Gastrocnemius medialis (tissue), 4 donors: ENCODE measurements at regions not wholly inside any gene's neighbourhood (a gene's known extent, or its start where the extent isn't known, plus 50 kb on each side); places are given as distances from the start of the nearest gene placed in this dataset.

Experiments
- ATAC-seq, 2 donors: fragments of 150-250 bp; one replicate each; pipeline ENCODE4 v1.9.1; 2016
- DNase-seq, 2 donors: peaks; one replicate each; pipeline ENCODE4 v3.0.0-alpha.2; 2019
- H3K27ac ChIP-seq, 4 donors: fragments of 200-600 bp; sonication (generic); 1 replicate in 1 of 4; 2 replicates in 3 of 4; pipeline ENCODE4 v1.5.1; 2016 to 2018; ENCODE audit warnings: mild to moderate bottlenecking in 2 of 4, moderate library complexity in 1 of 4
- H3K27me3 ChIP-seq, 3 donors: fragments of 200-600 bp; sonication (generic) in 2 of 3; 1 replicate in 1 of 3; 2 replicates in 2 of 3; pipeline versions ENCODE4 v1.5.1 to v1.6.0; 2016 to 2019; ENCODE audit warnings: mild to moderate bottlenecking in 1 of 3, moderate library complexity in 1 of 3
- H3K36me3 ChIP-seq, 2 donors: fragments of 200-600 bp; sonication (generic) in 1 of 2; one replicate each; pipeline ENCODE4 v1.5.1; 2017 to 2018
- H3K4me1 ChIP-seq, 2 donors: fragments of 200-600 bp; sonication (generic) in 1 of 2; one replicate each; pipeline ENCODE4 v1.5.1; 2016 to 2017; ENCODE audit warnings: mild to moderate bottlenecking in 2 of 2
- H3K4me3 ChIP-seq, 4 donors: fragments of 200-600 bp; sonication (generic) in 3 of 4; 1 replicate in 1 of 4; 2 replicates in 3 of 4; pipeline ENCODE4 v1.5.1; 2016 to 2019; ENCODE audit warnings: mild to moderate bottlenecking in 2 of 4
- H3K9me3 ChIP-seq, 3 donors: fragments of 200-600 bp; sonication (generic) in 2 of 3; 1 replicate in 1 of 3; 2 replicates in 2 of 3; pipeline ENCODE4 v1.5.1; 2016 to 2019
- CTCF ChIP-seq, 5 experiments: fragments of 450-650 bp in 3 of 5; fragments of 200-600 bp in 2 of 5; sonication (generic) in 2 of 5; IDR thresholded peaks in 4 of 5; conservative IDR thresholded peaks in 1 of 5; 1 replicate in 4 of 5; 2 replicates in 1 of 5; pipeline ENCODE4 v1.5.1; 2016 to 2019; ENCODE audit warnings: antibody characterized with exemption in 5 of 5, mild to moderate bottlenecking in 3 of 5, moderate library complexity in 3 of 5
- POLR2A ChIP-seq, 2 donors: fragments of 450-650 bp; IDR thresholded peaks; one replicate each; pipeline ENCODE4 v1.6.1; 2017; ENCODE audit warnings: antibody characterized with exemption in 2 of 2, mild to moderate bottlenecking in 2 of 2, moderate library complexity in 2 of 2
- in situ Hi-C, 4 donors: fragments of 200-750 bp; cut with MboI; loops; one replicate each; pipeline versions ENCODE4 v1.15.0 to v1.8.0; 2017; ENCODE audit warnings: low sequenced_read_pairs in 4 of 4
- intact Hi-C: fragments of 100-400 bp; cut with DNase I; formaldehyde crosslinking; loops from one replicate; pipeline ENCODE4 v1.15.1; 2023; ENCODE audit warnings: low total_unique reads

GRCh38 chr17:54009502-54009901 lies 186.8 kb downstream of the KIF2B start:
- Histone ChIP-seq H3K27ac (peak overlapping the region in 2 of 4 donors; percentile 30 to 54), H3K4me1 (peaks cover 4 to 11% of the 10 kb centered on the region in 2 donors), H3K9me3 (no peaks in the 10 kb centered on the region), H3K36me3 (no peaks in the 10 kb centered on the region), H3K27me3 (no peaks in the 10 kb centered on the region), H3K4me3 (no peak overlapping the region)
- ATAC-seq (peak in 1 of 2 donors; percentile 86), DNase-seq (no peak)
- intact Hi-C loops, result no loop called here
- TF ChIP-seq POLR2A (IDR thresholded peaks at IDR 0.05) (no peak), CTCF (IDR thresholded peaks at IDR 0.05 in 4 of 5, conservative IDR thresholded peaks at IDR 0.05 in 1 of 5) (no peak)
- in situ Hi-C loops, result no loop called here

DNA sequence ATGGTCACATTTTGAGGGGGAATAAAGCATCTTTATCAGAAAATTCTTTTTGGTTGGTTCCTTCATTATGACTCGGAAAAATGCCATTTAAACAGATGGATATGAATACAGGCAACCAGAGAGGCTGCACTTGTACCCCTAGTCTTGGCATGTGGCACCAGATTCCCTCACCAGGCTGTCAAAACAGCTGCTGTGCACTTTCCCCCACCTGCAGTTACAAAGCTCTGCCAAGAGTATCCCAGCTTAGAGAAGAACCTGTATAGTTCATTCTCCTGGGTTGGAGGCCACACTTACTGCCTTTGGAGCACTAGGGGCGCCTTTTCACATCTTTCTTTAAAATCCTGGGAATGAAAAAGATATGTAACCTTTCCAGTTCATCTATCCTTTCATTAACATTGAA lies 190.3 kb downstream of the KIF2B start:
- TF ChIP-seq POLR2A (IDR thresholded peaks at IDR 0.05), result no peak
- no peak for TF ChIP-seq CTCF (IDR thresholded peaks at IDR 0.05 in 4 of 5, conservative IDR thresholded peaks at IDR 0.05 in 1 of 5)
- in situ Hi-C loops (loop anchor here in 1 of 4 donors (10.0 kb wide), 1 partner anchor 62 kb away; no protein-coding TSS in a partner anchor), intact Hi-C loops (no loop called here)
- ATAC-seq (no peak), DNase-seq (no peak)
- peaks cover 4 to 11% of the 10 kb centered on the region in 2 donors for H3K4me1 ChIP-seq
- H3K9me3 ChIP-seq, result no peaks in the 10 kb centered on the region
- no peaks in the 10 kb centered on the region for H3K27me3 ChIP-seq
- H3K4me3 ChIP-seq, result no peak overlapping the region
- H3K36me3 ChIP-seq, result no peaks in the 10 kb centered on the region
- no peak overlapping the region for H3K27ac ChIP-seq

- H3K4me3 ChIP-seq, result no peak overlapping the region
- ATAC-seq, result no peak
These were observed 193.0 kb downstream of the KIF2B start for GRCh38 chr17:54015734-54016133.

DNA sequence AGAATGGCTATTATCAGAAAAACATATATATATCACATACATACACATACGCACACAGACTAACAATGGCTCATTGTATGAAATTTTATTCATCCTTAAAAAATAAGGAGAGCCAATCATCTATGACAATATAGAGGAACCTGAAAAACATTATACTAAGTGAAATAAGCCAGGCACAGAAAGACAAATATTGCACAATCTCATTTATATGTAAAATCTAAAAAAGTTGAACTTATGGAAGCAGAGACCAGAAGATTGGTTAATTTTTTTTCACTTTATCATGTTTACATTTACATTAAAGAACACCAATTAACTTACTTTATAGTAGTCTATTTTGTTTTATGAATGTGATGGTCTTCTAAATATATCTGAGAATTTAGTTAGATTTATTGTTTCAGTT lies 198.7 kb downstream of the KIF2B start:
- Histone ChIP-seq H3K36me3 (no peaks in the 10 kb centered on the region), H3K27ac (no peak overlapping the region), H3K4me3 (no peak overlapping the region), H3K4me1 (no peaks in the 10 kb centered on the region), H3K27me3 (no peaks in the 10 kb centered on the region), H3K9me3 (no peaks in the 10 kb centered on the region)
- in situ Hi-C loops (no loop called here), intact Hi-C loops (no loop called here)
- DNase-seq (no peak), ATAC-seq (no peak)
- no peak for TF ChIP-seq POLR2A (IDR thresholded peaks at IDR 0.05)
- no peak for TF ChIP-seq CTCF (IDR thresholded peaks at IDR 0.05 in 4 of 5, conservative IDR thresholded peaks at IDR 0.05 in 1 of 5)

More at GRCh38 chr17:54015734-54016133, 193.0 kb downstream of the KIF2B start:
- intact Hi-C loops (no loop called here), in situ Hi-C loops (loop anchor here in 1 of 4 donors (10.0 kb wide), 1 partner anchor 59 kb away; no protein-coding TSS in a partner anchor)
- DNase-seq, result no peak
- no peaks in the 10 kb centered on the region for H3K4me1 ChIP-seq
- H3K27me3 ChIP-seq, result no peaks in the 10 kb centered on the region
- no peaks in the 10 kb centered on the region for H3K9me3 ChIP-seq
- no peak overlapping the region for H3K27ac ChIP-seq
- H3K36me3 ChIP-seq, result no peaks in the 10 kb centered on the region
- no peak for TF ChIP-seq POLR2A (IDR thresholded peaks at IDR 0.05)
- no peak for TF ChIP-seq CTCF (IDR thresholded peaks at IDR 0.05 in 4 of 5, conservative IDR thresholded peaks at IDR 0.05 in 1 of 5)

DNA sequence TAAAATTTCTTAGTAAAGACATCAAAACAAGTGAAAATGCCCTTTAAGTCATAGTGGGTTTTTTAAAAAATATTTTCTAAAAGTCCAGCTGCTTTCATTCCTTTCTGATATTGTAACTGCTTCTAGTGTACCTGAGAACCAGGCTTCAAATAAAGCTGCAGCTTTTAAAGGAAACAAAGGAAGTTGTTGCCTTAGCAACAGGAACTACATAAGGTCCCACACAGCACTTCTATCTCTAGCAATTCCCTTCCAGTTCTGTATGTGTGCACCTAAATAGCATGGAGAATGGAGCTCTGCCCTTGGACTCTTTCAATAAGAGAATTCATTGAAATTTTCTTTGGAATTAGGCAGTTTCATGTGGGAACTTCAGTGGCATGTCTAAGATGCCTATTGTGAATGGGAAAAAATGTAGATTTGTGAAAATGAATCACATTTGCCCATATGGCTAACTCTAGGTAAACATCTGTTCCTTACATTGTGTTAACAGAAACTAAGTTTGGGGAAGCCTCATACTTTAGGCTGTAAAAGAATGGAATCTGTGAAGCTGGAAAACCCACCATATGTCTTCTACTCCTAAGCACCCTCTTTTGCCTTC lies 206.4 kb downstream of the KIF2B start:
- H3K4me3 ChIP-seq, result no peak overlapping the region
- DNase-seq (no peak), ATAC-seq (no peak)
- H3K27ac ChIP-seq, result no peak overlapping the region
- no peaks in the 10 kb centered on the region for H3K27me3 ChIP-seq
- H3K4me1 ChIP-seq, result no peaks in the 10 kb centered on the region
- intact Hi-C loops, result no loop called here
- H3K9me3 ChIP-seq, result no peaks in the 10 kb centered on the region
- TF ChIP-seq CTCF (IDR thresholded peaks at IDR 0.05 in 4 of 5, conservative IDR thresholded peaks at IDR 0.05 in 1 of 5) (no peak), POLR2A (IDR thresholded peaks at IDR 0.05) (no peak)
- H3K36me3 ChIP-seq, result no peaks in the 10 kb centered on the region
- in situ Hi-C loops, result no loop called here
